GM10248 (cell line): ENCODE measurements at regions not wholly inside any gene's neighbourhood (a gene's known extent, or its start where the extent isn't known, plus 50 kb on each side); places are given as distances from the start of the nearest gene placed in this dataset.

ENCODE experiments used
- CTCF ChIA-PET: fragments of 300-600 bp; sonication (Branson Sonifier 250); formaldehyde crosslinking; extraction: SDS; loops from one replicate; lab custom pipeline; 2021; ENCODE audit warnings: antibody characterized with exemption; lab: Yijun Ruan, JAX
- POLR2A ChIA-PET: fragments of 350-650 bp; sonication (Branson Sonifier 250); formaldehyde crosslinking; extraction: SDS; loops from one replicate; lab custom pipeline; 2020; ENCODE audit warnings: antibody characterized with exemption; lab: Yijun Ruan, JAX
- DNase-seq: peaks from one replicate; pipeline ENCODE4 v3.0.0; 2012; ENCODE audit errors: extremely low spot score
- TF ChIP-seq, protein P1 (sequence below): IDR thresholded peaks from 2 replicates; pipeline ENCODE4 v1.5.1; 2012; ENCODE audit warnings: mild to moderate bottlenecking, low read depth; ENCODE audit errors: extremely low read depth, missing control alignments, control extremely low read depth

DNA sequence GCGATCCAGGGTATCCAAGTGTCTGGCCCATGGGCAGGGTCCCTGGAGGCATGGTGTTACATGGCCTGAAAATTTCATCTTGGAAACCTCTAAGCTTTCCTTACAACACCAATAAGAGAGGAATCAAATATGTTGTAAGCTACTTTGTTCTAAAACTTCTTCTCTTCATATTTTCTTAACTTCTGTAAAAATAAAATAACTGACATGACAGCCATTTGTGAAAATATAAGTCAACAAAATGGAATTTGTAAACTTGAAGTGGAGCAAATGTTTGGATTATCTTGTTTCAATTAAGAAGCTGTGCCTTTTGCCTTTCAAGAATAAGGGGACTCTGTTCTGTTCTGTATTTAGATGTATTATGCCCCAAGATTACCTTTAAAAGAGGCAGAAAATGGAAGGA lies 319.7 kb downstream of the LPIN1 start:
- DNase-seq = no peak
- ChIA-PET POLR2A (no interaction called here), CTCF (interaction anchor here (0.9 kb wide), 1 partner anchor 21 kb away, joined by 3 read pairs; no protein-coding TSS in a partner anchor)
- TF ChIP-seq, protein P1, sequence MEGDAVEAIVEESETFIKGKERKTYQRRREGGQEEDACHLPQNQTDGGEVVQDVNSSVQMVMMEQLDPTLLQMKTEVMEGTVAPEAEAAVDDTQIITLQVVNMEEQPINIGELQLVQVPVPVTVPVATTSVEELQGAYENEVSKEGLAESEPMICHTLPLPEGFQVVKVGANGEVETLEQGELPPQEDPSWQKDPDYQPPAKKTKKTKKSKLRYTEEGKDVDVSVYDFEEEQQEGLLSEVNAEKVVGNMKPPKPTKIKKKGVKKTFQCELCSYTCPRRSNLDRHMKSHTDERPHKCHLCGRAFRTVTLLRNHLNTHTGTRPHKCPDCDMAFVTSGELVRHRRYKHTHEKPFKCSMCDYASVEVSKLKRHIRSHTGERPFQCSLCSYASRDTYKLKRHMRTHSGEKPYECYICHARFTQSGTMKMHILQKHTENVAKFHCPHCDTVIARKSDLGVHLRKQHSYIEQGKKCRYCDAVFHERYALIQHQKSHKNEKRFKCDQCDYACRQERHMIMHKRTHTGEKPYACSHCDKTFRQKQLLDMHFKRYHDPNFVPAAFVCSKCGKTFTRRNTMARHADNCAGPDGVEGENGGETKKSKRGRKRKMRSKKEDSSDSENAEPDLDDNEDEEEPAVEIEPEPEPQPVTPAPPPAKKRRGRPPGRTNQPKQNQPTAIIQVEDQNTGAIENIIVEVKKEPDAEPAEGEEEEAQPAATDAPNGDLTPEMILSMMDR = no peak

DNA sequence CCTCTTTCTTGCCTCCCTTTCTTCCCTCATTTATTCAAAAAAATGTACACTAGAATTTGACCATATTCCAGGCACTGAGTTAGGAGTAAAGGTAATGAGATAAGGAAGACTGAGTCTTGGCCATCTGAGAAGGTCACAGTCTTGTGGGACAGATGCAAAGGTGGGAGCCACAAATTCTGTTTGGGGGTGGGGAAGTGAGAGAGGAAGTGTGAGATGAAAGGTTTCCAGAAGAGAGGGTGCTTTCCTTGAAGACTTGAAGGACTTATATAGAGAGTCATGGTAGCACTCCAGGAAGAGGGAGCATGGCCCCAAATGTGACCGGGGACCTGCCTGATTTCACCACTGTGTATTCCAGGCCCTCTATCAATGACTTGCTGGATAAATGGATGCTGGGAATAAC lies 320.6 kb downstream of the LPIN1 start:
- ChIA-PET CTCF (no interaction called here), POLR2A (no interaction called here)
- no peak for DNase-seq
- TF ChIP-seq, protein P1 = no peak

- POLR2A ChIA-PET = no interaction called here
- CTCF ChIA-PET = no interaction called here
- TF ChIP-seq, protein P1 = no peak
- no peak for DNase-seq
Measured at GRCh38 chr2:12068796-12069538, 322.5 kb downstream of the LPIN1 start.

DNA sequence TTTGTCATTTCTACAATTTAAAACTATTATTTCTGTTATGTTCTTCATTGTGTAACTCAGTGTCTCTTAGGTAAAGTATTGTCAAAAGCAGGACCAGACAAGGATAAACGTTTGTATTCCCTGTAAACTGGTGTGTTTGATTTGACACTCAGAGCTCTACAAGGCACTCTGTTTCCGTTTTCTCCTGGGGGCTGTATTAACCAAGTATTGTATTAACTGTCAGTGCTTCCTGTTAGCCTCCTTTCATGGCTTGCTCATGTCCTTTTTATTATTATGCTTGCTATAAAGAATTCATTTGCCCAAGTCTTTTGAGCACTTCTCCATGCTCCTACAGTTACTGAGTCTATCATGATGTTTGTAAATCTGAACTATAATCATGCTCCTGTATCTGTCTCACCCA lies 323.7 kb downstream of the LPIN1 start:
- ChIA-PET CTCF (no interaction called here), POLR2A (no interaction called here)
- TF ChIP-seq, protein P1 = no peak
- DNase-seq = no peak

- POLR2A ChIA-PET = no interaction called here
- CTCF ChIA-PET = no interaction called here
- TF ChIP-seq, protein P1 = no peak
Measured at GRCh38 chr2:12070581-12070980, 324.1 kb downstream of the LPIN1 start.

GRCh38 chr2:12071318-12071717 lies 324.9 kb downstream of the LPIN1 start:
- CTCF ChIA-PET = interaction anchor here (0.7 kb wide), 1 partner anchor 12 kb away, joined by 3 read pairs; no protein-coding TSS in a partner anchor
- POLR2A ChIA-PET = no interaction called here
- peak; percentile 50 for DNase-seq
- TF ChIP-seq, protein P1 = no peak

More at GRCh38 chr2:12070581-12070980, 324.1 kb downstream of the LPIN1 start:
- DNase-seq = no peak
